Activated naive CD8-positive, alpha-beta T cell treated with anti-CD3 and anti-CD28 coated beads, Interleukin-2, amount 10 ng/mL, durations not matched to agents 7 days and 5 days (primary cell): ENCODE measurements at regions not wholly inside any gene's neighbourhood (a gene's known extent, or its start where the extent isn't known, plus 50 kb on each side); places are given as distances from the start of the nearest gene placed in this dataset.

Experiments used
- ATAC-seq: fragments of 150-1000 bp; cut with Tn5 transposase; one replicate; pipeline ENCODE4 v1.10.0; 2021; ENCODE audit warnings: low read depth, moderate library complexity
- POLR2A ChIA-PET: fragments of 350-600 bp; sonication (Branson Sonifier 250); formaldehyde crosslinking; loops from one replicate; lab custom pipeline; 2021; ENCODE audit warnings: antibody characterized with exemption; lab: Charles Lee
- DNase-seq: peaks from one replicate; pipeline ENCODE4 v3.0.0; 2021
- H3K27ac Mint-ChIP-seq: one replicate; pipeline ENCODE4 v1.8.0; 2022; ENCODE audit warnings: mild to moderate bottlenecking, mixed read lengths
- H3K27me3 Mint-ChIP-seq: one replicate; pipeline ENCODE4 v1.8.0; 2022; ENCODE audit warnings: mild to moderate bottlenecking, moderate library complexity, mixed read lengths
- H3K36me3 Mint-ChIP-seq: one replicate; pipeline ENCODE4 v1.8.0; 2021; ENCODE audit warnings: mild to moderate bottlenecking, mixed read lengths
- H3K4me1 Mint-ChIP-seq: one replicate; pipeline ENCODE4 v1.8.0; 2021; ENCODE audit warnings: mixed read lengths
- H3K4me3 Mint-ChIP-seq: one replicate; pipeline ENCODE4 v1.8.0; 2022; ENCODE audit warnings: mild to moderate bottlenecking, moderate library complexity, mixed read lengths
- H3K9me3 Mint-ChIP-seq: one replicate; pipeline ENCODE4 v1.8.0; 2021; ENCODE audit warnings: mixed read lengths

GRCh38 chr10:83371696-83372490, 767.4 kb upstream of the GHITM start:
- Mint-ChIP-seq H3K27ac (no peak overlapping the region), H3K27me3 (no peaks in the 10 kb centered on the region), H3K4me3 (no peak overlapping the region), H3K36me3 (no peaks in the 10 kb centered on the region), H3K9me3 (peaks cover 1% of the 10 kb centered on the region), H3K4me1 (no peaks in the 10 kb centered on the region)
- ATAC-seq (no peak), DNase-seq (no peak)
- POLR2A ChIA-PET, result no interaction called here

GRCh38 chr10:83372646-83373045, 766.7 kb upstream of the GHITM start:
- DNase-seq, result no peak
- no peak for ATAC-seq
- Mint-ChIP-seq H3K4me1 (no peaks in the 10 kb centered on the region), H3K4me3 (no peak overlapping the region), H3K9me3 (peaks cover 1% of the 10 kb centered on the region), H3K27ac (no peak overlapping the region), H3K36me3 (no peaks in the 10 kb centered on the region), H3K27me3 (no peaks in the 10 kb centered on the region)
- POLR2A ChIA-PET, result no interaction called here

GRCh38 chr10:83373671-83374070, 765.6 kb upstream of the GHITM start:
- Mint-ChIP-seq H3K27me3 (no peaks in the 10 kb centered on the region), H3K9me3 (peaks cover 4% of the 10 kb centered on the region), H3K4me1 (no peaks in the 10 kb centered on the region), H3K27ac (no peak overlapping the region), H3K4me3 (no peak overlapping the region), H3K36me3 (no peaks in the 10 kb centered on the region)
- POLR2A ChIA-PET, result no interaction called here
- DNase-seq, result no peak
- ATAC-seq, result no peak

GRCh38 chr10:83374741-83375140, 764.6 kb upstream of the GHITM start:
- DNase-seq (no peak), ATAC-seq (no peak)
- H3K9me3 Mint-ChIP-seq, result peaks cover 6% of the 10 kb centered on the region
- H3K27me3 Mint-ChIP-seq, result no peaks in the 10 kb centered on the region
- no peaks in the 10 kb centered on the region for H3K36me3 Mint-ChIP-seq
- no peaks in the 10 kb centered on the region for H3K4me1 Mint-ChIP-seq
- POLR2A ChIA-PET, result no interaction called here
- no peak overlapping the region for H3K27ac Mint-ChIP-seq
- no peak overlapping the region for H3K4me3 Mint-ChIP-seq

GRCh38 chr10:83375274-83375673, 764.0 kb upstream of the GHITM start:
- POLR2A ChIA-PET, result no interaction called here
- H3K27ac Mint-ChIP-seq, result no peak overlapping the region
- H3K4me1 Mint-ChIP-seq, result no peaks in the 10 kb centered on the region
- H3K4me3 Mint-ChIP-seq, result no peak overlapping the region
- ATAC-seq (no peak), DNase-seq (no peak)
- no peaks in the 10 kb centered on the region for H3K36me3 Mint-ChIP-seq
- no peaks in the 10 kb centered on the region for H3K27me3 Mint-ChIP-seq
- H3K9me3 Mint-ChIP-seq, result peaks cover 9% of the 10 kb centered on the region

GRCh38 chr10:83397806-83398205, 741.5 kb upstream of the GHITM start:
- H3K36me3 Mint-ChIP-seq, result no peaks in the 10 kb centered on the region

DNA sequence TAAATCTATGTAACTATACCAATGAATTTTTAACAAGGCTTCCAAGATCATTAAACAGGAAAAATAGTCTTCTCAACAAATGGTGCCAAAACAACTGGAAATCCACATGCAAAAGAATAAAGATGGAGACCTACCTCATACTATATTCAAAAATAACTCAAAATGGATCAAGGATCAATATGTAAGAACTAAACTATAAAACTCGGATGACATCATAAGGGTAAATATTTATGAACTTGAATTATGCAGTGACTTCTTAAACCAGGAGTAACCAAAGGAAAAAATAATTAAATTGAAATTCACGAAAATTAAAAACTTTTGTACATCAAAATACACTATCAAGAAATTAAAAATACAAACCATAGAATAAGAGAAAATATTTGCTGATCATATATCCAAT, 728.7 kb upstream of the GHITM start:
- Mint-ChIP-seq H3K27ac (no peak overlapping the region), H3K36me3 (no peaks in the 10 kb centered on the region), H3K9me3 (no peaks in the 10 kb centered on the region), H3K27me3 (no peaks in the 10 kb centered on the region), H3K4me3 (no peak overlapping the region), H3K4me1 (no peaks in the 10 kb centered on the region)
- POLR2A ChIA-PET, result no interaction called here
- ATAC-seq (no peak), DNase-seq (no peak)

More at GRCh38 chr10:83397806-83398205, 741.5 kb upstream of the GHITM start:
- Mint-ChIP-seq H3K9me3 (peaks cover 3% of the 10 kb centered on the region), H3K4me3 (no peak overlapping the region), H3K4me1 (no peaks in the 10 kb centered on the region), H3K27ac (no peak overlapping the region), H3K27me3 (no peaks in the 10 kb centered on the region)
- DNase-seq, result no peak
- POLR2A ChIA-PET, result no interaction called here
- no peak for ATAC-seq

DNA sequence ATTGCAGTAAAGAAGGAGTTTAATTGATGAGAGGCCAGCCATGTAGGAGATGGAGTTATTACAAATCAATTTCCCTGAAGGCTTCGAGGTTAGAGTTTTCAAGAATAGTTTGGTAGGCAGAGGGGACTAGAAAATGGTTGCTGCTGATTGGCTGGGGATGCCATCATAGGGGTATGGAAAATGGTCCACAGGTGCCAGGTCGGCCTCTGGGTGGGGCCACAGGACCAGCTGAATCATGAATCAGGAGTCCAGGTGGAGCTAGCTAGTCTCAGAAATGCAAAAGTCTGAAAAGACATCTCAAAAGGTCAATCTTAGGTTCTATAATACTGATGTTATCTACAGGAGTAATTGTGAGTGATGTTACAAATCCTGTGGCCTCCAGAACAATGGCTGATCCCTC, 714.0 kb upstream of the GHITM start:
- Mint-ChIP-seq H3K4me1 (no peaks in the 10 kb centered on the region), H3K9me3 (no peaks in the 10 kb centered on the region), H3K36me3 (no peaks in the 10 kb centered on the region), H3K4me3 (no peak overlapping the region), H3K27ac (no peak overlapping the region), H3K27me3 (no peaks in the 10 kb centered on the region)
- DNase-seq (no peak), ATAC-seq (no peak)
- POLR2A ChIA-PET, result no interaction called here

DNA sequence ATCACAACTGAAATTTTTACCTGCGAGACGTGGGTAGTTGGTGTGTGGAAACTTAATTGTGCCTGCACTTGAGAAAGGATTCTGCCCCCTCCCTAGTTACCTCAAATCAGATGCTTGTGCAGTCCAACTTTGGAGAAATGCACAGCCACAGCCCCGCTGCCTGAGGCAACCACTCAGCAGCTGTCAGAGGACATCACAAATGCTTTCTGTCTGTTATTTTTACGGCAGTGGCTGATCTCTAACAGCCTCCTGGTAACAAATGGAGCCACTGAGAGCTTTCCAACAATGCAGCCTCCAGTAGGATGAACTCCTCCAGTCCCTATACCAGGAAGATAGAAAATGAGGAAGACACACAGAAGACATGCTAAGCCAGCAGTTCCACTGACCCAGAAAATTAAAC, 712.2 kb upstream of the GHITM start:
- DNase-seq, result no peak
- no peaks in the 10 kb centered on the region for H3K9me3 Mint-ChIP-seq
- H3K27me3 Mint-ChIP-seq, result no peaks in the 10 kb centered on the region
- H3K4me1 Mint-ChIP-seq, result no peaks in the 10 kb centered on the region
- H3K27ac Mint-ChIP-seq, result no peak overlapping the region
- no peak for ATAC-seq
- POLR2A ChIA-PET, result no interaction called here
- H3K36me3 Mint-ChIP-seq, result no peaks in the 10 kb centered on the region
- H3K4me3 Mint-ChIP-seq, result no peak overlapping the region

DNA sequence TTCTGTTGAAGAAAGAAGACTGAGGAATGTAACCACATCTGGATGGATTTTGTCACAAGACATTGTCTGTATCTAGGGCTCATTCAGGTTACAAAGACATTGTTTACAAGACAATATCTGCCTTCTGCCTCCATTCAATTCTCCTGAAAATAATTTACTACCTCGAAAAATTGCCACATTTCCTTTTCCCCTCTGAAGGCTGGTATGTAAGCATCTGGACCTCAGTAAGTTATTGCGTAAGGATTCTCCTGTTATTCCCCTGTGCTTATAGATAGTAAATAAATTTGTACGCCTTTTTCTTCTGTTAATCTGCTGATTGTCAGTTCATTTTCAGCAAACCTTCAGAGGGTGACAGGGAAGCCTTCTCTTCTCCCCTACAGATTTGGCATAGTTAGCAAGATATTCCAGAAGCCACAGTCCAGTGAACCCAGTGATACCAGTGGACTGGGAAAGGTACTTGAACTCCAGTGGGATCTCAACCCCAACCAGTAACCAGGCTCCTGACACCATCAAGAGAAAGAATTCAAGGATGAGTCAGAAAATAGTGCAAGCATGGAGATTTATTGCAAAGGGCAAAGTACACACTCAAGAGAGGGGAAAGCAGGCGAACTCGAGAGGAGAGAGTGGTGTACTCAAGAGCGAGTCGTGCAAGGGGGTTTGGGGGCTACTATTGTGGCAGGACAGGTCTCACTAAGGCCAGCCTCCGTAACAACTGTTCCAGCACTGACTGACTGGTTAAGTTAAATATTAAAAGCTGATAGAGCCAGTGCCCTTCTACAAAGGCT, 706.9 kb upstream of the GHITM start:
- POLR2A ChIA-PET, result no interaction called here
- H3K4me3 Mint-ChIP-seq, result no peak overlapping the region
- no peaks in the 10 kb centered on the region for H3K4me1 Mint-ChIP-seq
- H3K27me3 Mint-ChIP-seq, result no peaks in the 10 kb centered on the region
- no peaks in the 10 kb centered on the region for H3K36me3 Mint-ChIP-seq
- no peak for DNase-seq
- H3K9me3 Mint-ChIP-seq, result no peaks in the 10 kb centered on the region
- no peak for ATAC-seq
- H3K27ac Mint-ChIP-seq, result no peak overlapping the region

GRCh38 chr10:83433705-83434104, 705.6 kb upstream of the GHITM start:
- H3K9me3 Mint-ChIP-seq, result no peaks in the 10 kb centered on the region

DNA sequence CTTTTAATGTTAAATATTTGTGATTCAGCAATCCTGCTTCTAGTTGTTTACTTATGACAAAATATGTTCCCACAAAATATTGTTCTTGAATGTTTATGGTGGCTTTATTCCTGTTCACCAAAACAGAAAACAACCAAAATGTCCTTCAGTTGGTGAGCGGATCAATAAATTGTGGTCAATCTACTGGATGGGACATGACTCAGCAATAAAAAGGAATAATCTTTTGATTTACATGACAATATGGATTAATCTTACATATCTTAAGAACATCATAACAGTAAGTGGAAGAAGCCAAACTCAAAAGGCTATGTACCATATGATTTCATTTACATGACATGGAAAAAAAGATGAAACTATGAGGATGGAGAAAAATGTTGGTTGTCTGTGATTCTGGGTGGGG, 691.3 kb upstream of the GHITM start:
- H3K27ac Mint-ChIP-seq, result no peak overlapping the region
- no peaks in the 10 kb centered on the region for H3K36me3 Mint-ChIP-seq
- ATAC-seq (no peak), DNase-seq (no peak)
- H3K27me3 Mint-ChIP-seq, result no peaks in the 10 kb centered on the region
- no peaks in the 10 kb centered on the region for H3K4me1 Mint-ChIP-seq
- POLR2A ChIA-PET, result no interaction called here
- no peak overlapping the region for H3K4me3 Mint-ChIP-seq
- H3K9me3 Mint-ChIP-seq, result peaks cover 1% of the 10 kb centered on the region

More at GRCh38 chr10:83433705-83434104, 705.6 kb upstream of the GHITM start:
- H3K27me3 Mint-ChIP-seq, result no peaks in the 10 kb centered on the region
- POLR2A ChIA-PET, result no interaction called here
- H3K36me3 Mint-ChIP-seq, result no peaks in the 10 kb centered on the region
- no peaks in the 10 kb centered on the region for H3K4me1 Mint-ChIP-seq
- ATAC-seq, result no peak
- H3K4me3 Mint-ChIP-seq, result no peak overlapping the region
- no peak overlapping the region for H3K27ac Mint-ChIP-seq
- DNase-seq, result no peak

DNA sequence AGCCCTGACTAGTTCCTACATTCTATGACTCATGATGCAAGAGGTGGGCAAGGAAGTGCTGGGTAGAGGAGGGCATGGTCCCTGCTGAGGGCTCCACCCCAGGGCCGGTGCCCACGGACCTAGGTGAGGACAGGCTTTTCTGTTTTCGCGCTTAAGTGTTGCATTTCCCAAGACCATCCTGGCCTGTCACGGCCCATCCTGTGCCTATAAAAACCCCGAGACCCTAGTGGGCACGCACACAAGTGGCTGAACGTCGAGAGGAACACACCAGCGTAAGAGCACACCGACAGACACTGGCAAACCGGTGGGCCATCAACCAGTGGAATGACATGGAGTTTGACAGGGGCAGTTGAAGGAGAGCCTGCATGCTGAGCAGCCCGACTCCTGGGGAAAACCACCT, 680.7 kb upstream of the GHITM start:
- Mint-ChIP-seq H3K27ac (no peak overlapping the region), H3K9me3 (peaks cover 5% of the 10 kb centered on the region), H3K4me1 (no peaks in the 10 kb centered on the region), H3K4me3 (no peak overlapping the region), H3K27me3 (no peaks in the 10 kb centered on the region), H3K36me3 (no peaks in the 10 kb centered on the region)
- ATAC-seq, result no peak
- DNase-seq, result no peak
- POLR2A ChIA-PET, result no interaction called here

DNA sequence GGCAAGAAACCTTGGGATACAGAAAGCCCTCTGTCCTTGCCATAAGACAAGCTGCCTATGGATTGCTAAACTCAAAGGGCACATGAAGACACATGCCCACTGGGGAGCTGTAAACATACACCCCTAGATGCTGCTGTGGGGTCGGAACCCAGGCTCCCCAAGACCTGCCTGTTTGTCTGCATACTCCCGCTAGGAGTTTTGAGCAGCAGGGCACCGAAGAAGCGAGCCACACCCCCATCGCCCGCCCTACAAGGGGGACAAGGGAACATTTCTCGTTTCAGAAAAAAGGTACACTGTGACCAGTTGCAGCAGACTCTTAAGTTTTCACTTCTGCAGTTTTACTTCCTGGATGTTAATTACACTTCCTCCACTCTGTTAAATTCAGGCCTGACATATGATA, 680.2 kb upstream of the GHITM start:
- Mint-ChIP-seq H3K9me3 (peaks cover 6% of the 10 kb centered on the region), H3K4me1 (no peaks in the 10 kb centered on the region), H3K27me3 (no peaks in the 10 kb centered on the region), H3K27ac (no peak overlapping the region), H3K36me3 (no peaks in the 10 kb centered on the region), H3K4me3 (no peak overlapping the region)
- no peak for DNase-seq
- POLR2A ChIA-PET, result no interaction called here
- no peak for ATAC-seq
